Stimulated activated CD4-positive, alpha-beta T cell treated with anti-CD3 and anti-CD28 coated beads, Interleukin-4, amount 100 ng/mL, for 1 hour (primary cell): ENCODE measurements at regions not wholly inside any gene's neighbourhood (a gene's known extent, or its start where the extent isn't known, plus 50 kb on each side); places are given as distances from the start of the nearest gene placed in this dataset.

Experiments
- DNase-seq: peaks from one replicate; pipeline ENCODE4 v3.0.0-alpha.2; 2020

DNA sequence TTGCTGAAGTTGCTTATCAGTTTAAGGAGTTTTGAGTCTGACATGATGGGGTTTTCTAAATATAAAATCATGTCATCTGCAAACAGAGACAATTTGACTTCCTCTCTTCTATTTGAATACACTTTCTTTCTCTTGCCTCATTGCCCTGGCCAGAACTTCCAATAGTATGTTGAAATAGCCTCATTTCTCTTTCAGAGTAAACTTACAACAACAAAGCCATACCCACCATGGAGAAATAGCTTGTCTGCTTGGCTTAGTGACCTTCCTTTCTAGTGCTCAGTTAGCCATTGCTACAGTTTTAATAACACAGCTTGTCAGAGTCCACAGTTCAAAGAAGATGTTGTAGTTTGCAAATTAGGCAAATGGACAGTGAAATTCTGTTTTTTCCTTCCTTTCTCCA, 228.0 kb downstream of the ETAA1 start:
- no peak for DNase-seq

DNA sequence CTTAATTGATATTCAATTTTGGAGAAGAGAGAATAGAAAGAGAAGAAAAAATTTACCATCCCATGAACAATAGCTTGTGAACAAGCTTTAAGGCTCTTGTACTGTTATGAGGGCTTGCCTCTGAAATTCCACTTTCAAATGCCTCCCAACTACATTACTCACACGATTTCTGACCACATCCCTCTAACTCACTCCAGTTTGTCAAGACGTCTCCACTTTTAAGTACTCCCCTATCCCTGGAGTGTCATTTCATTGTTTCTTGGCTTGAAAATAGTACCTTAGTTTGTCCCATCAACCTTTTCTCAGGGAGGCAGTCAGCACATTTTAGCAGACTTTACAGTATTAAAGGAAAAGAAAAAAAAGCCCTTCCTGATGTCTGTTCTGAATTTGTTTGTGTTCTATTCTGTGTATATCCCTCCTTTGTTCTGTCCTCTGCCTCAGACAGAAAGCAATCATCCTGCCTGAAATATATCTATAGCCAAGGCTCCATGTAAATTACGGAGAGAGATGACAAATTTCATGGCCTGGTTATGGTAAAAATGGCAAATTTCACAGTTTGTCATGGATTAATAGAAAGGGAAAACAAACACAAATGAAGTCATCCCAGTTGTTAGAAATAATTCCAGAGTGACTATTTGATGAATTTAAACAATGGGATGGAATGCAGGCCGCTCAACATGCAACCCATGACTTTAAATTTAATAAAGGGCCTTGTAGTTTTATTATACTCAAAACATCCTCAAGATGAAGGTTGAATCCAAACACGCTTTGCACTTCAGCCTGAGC, 228.8 kb downstream of the ETAA1 start:
- no peak for DNase-seq

DNA sequence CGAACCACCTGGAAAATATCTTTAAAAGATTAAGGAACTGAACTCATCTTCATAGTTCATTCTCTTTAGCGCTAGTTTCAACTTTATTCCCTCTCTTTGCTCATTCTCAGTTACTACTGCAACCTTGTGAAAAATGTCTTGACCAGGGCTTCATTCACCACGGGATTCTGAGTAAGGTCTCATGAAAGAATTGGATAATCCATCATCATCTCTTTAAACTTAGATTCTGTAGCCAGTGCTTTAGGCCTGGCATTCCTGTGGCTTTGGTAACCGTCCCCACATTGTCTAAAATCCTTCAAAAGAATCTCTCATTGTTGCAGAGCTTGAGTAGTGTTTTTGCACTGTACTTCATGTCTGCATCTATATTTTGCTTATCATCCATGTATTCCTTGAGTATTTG, 229.5 kb downstream of the ETAA1 start:
- no peak for DNase-seq

DNA sequence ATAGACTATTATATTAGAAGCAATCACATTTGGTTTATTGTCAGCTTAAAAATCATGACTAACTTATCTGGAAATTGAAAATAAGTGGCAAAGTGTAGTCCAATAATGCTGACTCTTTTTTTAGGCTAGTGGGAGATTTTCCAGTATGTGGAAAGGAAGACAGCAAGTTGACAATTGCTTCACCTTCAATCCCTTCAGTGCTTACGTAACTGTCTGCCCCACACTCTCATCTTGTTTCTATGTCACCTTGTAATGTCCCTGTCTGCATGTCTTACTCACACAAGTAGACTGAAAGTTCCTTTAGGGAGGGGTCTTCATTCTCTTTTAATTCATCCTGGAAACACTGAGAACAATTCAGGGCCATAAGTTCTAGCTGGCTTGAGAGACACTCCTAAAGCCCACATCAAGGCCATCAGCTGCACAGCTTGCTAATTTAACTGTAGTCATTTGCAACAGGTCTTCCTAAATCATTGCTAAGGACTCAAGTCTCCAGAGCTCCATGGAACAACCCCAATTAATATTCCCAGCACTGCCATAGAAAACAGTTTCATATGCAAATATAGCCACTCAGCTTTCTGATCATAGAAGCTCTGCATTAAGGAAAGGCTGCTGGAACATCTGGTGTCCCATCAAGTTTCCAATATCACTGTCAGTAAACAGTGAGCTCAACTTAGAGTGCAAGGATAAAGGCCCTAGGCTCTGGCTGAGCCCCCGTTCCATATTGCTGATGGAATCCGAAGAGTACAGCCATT, 230.5 kb downstream of the ETAA1 start:
- DNase-seq: no peak

DNA sequence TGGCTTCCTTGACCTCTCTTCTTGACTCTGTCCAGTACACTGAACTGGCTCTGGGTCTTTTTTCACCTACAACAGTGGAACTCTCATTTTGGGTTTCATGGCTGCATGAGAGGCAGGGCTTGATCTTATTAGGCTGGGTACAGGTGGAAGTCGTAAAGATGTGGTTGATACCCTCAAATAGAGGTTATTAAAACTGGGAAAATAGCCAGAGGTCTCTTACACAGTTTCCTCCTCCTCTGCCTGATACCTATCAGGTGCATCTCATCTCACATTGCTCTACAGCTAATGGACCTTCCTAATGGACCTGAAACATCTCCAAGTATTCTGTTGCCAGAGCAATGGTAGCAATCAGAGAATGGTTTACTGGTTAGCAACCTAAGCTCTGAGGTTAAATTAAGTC, 231.8 kb downstream of the ETAA1 start:
- no peak for DNase-seq

DNA sequence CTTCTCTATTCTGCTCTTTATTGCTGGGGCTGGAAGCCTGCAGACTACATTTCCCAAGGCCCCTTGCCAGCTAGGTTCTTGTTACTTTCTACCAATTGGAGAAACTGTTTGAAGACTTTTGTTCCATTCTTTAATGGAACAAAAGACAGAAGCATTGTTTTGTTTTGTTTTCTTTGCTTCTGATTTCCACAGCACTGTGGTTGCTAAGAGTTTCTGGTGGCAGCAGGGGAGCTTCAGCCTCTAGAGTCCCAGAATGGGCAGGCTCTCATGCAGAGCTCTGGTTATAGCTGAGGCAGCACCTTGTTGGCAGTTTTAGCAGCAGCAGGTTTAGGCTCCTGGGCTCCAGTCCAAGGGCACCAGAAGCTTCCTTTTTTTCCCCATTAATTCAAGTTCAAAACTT, 234.3 kb downstream of the ETAA1 start:
- no peak for DNase-seq

DNA sequence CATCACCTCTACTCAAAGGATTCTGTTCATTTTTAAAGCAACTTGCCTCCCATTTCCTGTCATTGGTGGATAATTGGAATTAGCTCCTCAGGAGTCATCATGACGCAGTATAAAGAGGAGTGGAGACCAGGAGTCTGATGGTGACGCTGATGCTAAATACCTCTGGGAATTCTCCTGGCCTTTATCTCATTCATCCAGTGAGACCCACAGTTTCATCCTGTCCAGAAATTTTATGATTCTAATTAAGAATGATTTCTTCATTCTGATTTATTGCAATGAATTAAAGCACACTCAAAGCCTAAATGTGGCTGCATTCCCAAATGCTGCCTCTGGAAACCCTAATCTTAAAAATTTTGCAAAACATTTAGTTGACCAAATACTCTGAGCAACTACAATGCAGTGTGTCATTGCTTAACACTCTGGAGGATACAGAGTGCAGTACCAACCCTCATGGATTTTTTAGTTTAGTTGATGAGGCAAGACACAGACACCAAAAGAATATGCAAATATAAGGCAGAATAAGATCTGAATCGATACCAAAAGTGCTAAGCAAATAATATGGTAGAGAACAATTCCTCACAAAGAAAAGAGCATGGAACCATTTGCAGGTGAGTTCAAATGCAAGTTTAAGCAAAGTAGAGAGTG, 236.2 kb downstream of the ETAA1 start:
- DNase-seq: no peak

DNA sequence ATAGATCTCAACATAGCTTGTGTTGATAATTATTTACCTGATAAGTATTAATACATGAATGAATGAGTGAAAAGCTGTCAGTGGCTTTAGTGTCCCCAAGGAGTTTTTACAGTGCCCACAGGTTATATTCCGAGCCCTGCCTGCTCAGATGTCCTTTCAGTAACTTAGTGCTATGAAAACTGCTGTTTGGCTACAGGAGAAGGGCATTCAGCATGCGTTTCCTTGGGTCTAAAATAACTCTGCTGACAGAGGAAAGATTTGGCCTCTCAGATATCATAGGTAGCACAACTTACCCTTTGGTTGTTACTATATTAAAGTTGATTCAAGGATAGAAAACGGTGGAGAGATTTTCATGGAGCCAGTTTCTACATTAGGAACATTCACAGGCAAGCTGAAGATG, 241.0 kb downstream of the ETAA1 start:
- no peak for DNase-seq

DNA sequence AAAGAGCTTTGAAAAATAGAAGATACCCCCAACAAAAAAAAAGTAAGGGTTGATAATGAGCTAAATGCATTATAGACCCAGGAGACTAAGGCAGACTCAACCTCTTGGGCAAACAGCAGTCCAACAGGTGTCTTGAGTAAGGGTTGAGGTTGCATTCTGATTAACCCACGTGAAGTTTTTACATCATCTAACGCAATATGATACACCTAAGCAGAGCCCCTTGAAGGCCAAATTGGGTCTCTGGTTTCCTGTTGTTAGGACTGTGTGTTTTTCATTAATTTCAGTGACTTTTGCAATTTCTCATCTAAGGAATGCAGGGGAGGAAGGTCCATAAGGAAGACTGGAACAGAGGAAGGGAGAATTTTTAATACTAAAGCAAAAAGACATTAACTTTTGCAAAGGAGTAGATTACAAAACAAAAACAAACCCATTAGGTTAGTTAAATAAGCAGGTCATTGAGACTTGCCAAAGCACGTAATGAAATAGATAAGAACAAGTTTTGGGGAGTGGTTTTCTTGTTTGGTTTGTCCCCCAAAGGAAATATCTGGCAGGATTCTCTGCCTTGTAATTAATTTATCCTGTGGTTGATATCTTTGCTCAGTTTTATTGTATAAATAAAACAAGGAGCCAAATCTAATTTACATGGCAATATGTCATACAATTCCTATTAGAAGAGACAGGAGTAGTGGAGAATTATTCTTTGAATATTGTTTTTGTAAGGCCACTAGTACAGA, 244.3 kb downstream of the ETAA1 start:
- no peak for DNase-seq

DNA sequence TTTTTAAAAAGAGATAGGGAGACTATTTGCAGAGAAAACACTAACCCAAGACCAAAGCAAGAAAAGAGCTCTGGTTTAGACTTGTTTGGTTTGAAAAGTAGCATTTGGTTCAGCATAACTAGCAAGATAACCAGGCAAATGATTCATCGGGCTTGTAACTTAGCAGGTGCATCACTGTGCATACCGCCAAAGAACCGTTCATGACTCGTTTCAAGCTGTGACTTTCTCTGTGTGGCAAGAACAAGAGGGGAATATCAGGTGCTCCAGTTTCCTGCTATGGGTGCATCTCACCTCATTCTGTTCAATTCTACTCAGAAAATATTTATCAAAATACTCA, 244.9 kb downstream of the ETAA1 start:
- no peak for DNase-seq

DNA sequence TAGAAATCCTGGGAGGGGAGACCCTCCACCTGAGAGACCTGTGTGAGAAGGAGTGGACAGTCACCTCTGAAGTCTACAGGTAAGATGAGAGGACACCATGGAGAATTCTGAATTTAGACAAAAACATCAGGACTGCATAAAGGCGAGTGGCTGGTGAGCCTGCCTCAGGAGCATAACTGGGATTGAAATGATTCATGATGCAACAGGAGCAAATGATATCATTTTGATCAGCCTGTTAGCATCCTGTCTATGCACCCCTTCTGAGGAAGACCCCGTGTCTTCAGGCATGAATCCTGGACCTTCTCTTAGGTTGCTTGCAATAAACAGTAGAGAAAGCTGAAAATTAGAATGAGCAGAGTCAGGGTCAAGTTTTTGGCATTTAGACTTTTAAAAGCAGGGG, 245.8 kb downstream of the ETAA1 start:
- no peak for DNase-seq

DNA sequence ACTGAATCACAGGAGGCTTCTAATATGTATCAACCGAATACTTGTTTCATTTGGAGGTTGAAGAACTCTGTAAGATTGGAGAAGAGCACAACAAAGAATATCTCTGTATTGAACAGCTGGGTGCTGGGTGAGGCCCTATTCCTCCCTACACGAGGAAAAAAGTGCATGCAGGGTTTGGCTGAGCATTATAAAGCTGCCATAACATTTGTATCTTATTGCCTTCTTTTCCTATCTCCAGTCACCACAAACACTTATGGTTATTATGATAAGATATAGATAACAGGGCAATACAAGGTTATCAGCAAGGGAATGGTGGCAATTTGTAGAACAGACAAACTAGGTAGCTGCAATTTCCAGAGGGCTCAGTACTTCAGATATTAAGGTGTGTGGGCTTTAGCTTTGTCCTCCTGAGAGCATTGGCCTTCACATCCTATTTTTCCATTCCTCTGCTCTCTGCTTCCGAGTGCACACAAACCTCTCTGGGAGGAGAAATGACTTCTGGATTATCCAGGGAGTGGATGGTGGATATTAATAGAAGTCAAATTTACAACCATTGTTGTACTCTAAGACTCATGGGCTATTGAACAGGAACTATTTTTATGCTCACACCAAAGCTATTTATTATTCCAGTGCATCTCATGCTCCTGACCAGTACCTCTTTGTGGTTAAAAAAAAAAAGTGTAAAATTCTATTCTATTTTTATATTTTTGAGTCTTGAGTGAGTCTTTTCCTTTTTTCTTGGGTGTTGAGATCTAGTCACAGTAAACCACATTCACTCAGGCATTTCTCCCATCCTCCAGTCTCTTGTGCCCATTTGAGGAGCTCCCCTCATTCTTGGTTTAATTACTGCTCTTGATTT, 248.4 kb downstream of the ETAA1 start:
- no peak for DNase-seq

DNA sequence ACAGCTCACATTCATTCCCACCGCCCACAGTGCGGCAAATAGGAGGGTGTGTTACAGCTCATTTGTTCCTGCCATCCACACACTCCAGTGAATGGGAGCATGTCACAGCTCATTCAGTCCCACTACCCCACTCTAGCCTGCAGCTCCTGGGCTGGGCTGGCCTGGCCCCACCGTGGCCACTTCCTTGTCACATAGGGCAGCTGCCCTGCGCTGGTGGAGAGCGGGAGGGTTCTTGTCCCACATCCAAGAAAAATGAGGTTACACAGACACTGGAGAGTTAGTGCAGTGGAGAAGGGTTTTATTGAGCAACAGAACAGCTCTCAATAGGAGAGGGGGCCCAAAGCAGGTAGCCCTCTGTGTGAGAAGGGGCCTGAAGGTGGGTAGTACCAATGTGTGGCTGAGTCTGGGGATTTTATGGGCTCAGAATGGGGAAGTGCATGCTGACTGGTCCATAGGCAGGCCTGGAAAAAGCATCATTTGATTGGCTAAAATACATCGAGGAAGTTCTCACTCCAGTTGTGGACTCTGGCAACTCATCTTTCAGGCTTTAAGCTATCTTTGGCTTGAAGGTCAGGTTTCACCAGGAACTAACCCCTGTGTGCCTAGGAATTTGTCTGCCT, 249.7 kb downstream of the ETAA1 start:
- no peak for DNase-seq

DNA sequence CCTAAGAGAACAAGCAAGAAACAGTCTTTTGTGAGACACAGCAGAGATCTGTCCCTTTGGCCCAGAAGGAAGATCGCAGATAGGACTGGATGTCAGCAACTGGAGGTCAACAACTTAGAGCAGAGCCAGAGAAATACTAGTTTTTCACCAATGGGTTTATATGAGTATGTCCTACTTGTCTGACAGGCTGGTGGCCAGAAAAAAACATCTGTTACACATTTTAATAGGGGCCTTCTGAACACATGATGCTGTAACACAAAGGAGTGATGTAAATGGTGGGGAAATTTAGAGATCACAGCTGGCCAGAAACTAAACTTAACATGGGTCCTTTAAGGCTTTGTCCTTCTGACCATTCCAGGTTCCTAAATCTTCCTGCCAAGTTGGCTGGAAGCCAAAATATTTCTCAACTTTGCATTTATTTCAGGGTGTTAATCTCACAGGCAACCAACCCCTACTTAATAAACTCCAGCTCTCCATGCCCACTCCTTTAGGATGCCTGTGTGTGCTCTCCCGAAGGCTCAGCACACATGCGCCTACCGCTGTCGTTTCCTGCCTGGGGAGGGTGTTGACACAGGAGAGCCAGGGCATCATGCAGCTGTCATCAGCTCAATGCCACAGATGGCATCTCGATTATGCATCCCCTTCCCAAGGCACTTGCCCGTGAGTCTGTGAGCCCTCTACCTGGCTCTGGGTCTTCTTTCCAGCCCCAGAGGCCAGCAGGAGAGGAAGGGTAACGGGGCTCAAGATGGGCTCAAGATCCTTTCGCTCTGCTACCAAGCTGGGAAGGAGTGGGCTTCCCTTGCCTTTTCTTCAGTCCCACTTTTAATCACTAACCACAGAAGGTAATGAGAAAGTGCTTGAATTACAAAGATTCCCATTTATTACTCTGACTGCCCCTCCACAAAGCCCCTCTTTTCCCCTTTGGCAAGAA, 252.5 kb downstream of the ETAA1 start:
- no peak for DNase-seq

DNA sequence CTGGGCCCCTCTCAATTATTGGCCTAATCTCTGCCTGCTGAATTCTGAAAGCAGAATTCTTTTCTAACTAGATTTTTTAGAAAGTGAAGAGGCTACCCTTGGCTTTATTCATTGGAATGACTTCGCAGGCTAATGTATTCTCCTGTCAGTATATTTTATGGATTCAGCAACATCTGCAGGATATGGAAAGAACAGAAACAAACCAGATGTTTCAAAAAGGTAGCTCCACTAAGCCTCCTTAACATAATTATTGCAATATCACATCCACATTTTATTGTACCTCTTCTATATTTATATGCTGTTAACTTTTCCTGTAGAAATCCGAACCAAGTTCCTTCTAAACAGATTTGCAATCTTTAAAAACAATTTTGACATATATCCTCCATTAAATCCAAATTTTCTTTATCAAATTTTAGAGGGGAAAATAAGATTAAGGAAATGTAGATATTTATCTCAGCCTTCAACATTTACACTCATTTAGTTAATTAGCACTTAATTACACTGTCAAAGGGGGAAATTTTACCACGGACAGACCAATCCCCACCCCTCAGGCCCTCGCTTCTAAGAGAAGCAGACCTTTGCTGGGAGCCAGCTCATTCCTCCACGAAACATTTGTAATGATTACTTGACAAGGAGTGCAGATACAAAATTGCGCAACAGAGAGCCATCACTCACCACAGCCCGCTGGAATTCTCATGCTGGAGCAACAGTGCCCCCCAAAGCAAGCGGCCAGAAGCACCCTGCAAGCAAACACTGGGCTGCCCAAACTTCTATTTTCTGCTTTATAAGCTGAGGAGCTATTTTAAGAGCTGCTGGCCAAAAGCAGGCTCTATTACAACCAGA, 253.4 kb downstream of the ETAA1 start:
- no peak for DNase-seq

DNA sequence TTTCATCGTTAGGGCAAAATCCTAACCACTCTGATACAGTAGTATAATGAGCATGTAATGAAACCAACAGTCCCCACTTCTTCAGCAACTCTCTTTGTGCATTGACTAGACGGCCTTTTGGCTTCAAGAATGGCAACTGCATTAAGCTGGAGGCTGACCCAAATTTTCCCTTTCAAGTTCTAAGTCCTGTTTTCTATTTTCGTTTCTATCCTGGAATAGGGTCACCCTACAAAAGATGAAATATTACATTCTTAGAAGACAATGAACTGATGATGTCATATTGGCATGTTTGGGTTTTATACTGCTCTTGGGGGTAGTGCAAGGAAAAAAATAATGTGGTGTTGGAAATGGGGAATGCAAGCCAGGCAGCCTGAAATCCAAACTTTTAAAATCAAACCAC, 254.4 kb downstream of the ETAA1 start:
- DNase-seq: no peak

DNA sequence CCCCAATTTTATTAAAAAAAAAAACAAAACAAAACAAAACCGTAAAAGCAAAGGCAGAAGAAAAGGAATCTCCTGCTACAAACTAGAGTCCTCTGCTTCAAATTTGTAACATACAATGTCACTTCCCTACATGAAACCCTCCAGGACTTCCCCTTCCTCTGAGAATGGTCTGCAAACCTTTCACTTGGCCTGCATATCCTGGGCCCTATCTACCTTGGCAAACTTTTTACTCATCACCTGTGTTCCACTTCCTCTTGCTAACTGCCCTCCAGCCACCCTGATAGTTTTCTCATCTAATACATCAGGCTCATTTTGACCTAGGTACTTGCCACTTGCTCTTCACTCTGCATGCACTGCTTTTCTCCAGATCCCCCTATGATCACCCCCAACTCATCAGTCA, 255.5 kb downstream of the ETAA1 start:
- DNase-seq: no peak

DNA sequence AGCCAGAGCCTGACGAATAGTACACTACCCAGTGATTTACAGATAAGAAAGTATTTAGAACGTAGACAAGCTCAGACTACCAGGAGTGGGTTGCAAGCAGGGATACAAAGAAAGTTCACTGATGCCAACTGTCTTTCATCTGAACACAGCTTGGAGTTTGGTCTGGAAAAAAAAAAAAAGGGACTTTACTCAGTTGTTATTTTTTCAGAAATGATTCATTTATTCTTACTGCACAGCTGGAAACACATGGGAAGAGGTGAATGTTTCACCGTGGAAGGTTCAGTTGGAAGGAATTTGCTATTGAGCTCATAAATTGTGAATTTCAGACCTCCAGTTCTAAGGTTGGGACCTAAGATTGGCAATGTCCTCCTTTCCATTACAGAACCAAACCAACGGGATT, 259.7 kb downstream of the ETAA1 start:
- DNase-seq: no peak

DNA sequence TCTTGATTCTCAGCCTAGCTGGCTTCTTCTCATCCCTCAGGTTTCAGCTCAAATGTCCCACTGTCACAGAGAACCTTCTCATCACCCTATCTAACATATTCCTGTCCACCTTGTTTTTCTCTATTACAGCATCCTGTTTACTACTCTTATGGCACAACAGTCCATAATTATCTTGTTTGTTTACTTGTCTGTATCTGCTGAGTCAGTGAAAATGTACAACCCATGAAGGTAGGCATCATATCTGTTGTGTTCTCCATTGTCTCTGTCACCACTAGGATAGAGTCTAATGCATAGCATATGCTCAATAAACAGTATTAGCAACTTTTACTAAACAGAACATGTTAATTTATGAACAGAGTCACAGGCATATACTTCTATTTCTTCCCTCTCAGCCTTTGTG, 261.7 kb downstream of the ETAA1 start:
- no peak for DNase-seq

DNA sequence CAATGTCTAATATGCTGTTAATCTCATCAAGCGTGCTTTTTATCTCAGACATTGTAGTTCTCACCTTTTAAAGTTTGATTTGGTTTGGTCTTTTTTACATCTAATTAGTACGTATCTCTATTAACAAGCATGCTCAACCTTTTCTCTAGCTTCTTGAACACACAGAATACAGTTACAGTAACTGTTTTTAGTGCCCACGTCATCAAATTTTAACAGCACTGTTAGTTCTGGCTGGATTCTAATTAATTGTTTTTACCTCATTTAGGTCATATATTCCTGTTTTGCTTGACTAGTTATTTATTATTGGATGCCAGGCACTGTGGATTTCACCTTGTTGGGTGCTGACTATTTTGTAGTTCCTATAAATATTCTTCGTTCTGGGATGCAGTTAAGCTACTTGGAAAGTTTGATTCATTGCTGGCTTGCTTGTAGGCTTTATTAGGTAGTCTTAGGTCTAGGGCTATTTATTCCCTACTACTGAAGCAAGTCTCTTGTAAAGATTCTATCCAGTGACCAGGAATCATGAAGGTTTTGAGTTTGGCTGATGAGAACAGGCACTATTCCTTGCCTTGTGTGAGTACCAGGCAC, 263.0 kb downstream of the ETAA1 start:
- no peak for DNase-seq
